ENCODE measurements at regions not wholly inside any gene's neighbourhood (a gene's known extent, or its start where the extent isn't known, plus 50 kb on each side); places are given as distances from the start of the nearest gene placed in this dataset.
A peak's percentile ranks its signal among the peaks of the same experiment; 100 is the strongest.

DNA sequence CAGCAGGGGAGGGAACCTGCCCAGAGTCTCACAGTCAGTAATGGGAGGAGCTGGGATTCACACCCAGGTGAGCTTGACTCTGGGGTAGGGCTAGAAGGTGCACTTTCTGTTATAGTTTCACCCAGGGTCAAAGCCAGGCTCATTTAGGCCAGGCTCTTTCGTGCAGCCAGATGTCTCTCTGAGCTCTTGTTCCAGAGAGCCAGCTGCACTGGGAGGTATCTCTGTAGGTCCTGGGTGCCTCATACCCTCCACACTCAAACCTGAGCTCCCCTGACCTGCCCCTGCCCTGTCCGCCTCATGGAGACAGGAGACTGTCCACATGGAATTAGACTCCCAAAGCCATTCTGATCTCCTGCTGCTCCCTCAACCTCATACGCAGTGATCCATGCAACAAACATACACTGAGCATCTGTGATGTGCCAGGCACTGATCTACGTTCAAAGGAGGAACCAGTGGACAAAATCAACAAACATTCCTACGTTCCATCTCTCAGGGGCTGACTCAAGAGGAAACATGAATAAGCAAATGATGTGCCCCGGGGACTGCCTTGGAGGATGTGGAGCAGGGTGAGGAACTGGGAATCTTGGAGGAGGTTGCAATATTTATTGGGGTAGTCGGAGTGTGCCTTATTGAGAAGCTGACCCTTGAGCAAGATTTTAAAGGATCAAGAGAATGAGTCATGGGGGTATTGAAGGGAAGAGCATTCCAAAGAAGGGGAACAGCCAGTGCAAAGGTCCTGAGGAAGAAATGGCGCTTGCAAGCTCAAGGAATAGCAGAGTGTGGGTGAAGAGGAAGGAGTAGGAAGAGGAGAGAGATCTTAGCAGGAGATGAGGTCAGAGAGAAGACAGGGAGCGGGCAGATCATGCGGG is 71.3 kb upstream of the TOX2 start:
- DNase-seq: no peak

GRCh38 chr20:43842126-43843020 is 72.3 kb upstream of the TOX2 start:
- no peak for DNase-seq
- H3K27me3 ChIP-seq (ENCODE audit: control insufficient read depth, insufficient read depth, low read length): no peaks in the 10 kb centered on the region

More for the DNA sequence above, 71.3 kb upstream of the TOX2 start:
- Histone ChIP-seq H3K27me3 (ENCODE audit: control insufficient read depth, insufficient read depth, low read length) (no peaks in the 10 kb centered on the region), H3K36me3 (replicated peaks; ENCODE audit: control insufficient read depth, insufficient read depth, low read length) (no peaks in the 10 kb centered on the region), H3K4me3 (ENCODE audit: insufficient read depth, low read depth, low read length) (no peak overlapping the region)

GRCh38 chr20:43840382-43841070 is 74.1 kb upstream of the TOX2 start:
- no peaks in the 10 kb centered on the region for H3K27me3 ChIP-seq (ENCODE audit: control insufficient read depth, insufficient read depth, low read length)
- no peaks in the 10 kb centered on the region for H3K36me3 ChIP-seq (replicated peaks; ENCODE audit: control insufficient read depth, insufficient read depth, low read length)
- H3K4me3 ChIP-seq (ENCODE audit: insufficient read depth, low read depth, low read length): no peak overlapping the region
- DNase-seq: peak; percentile 85

More at GRCh38 chr20:43842126-43843020, 72.3 kb upstream of the TOX2 start:
- H3K36me3 ChIP-seq (replicated peaks; ENCODE audit: control insufficient read depth, insufficient read depth, low read length): no peaks in the 10 kb centered on the region
- no peak overlapping the region for H3K4me3 ChIP-seq (ENCODE audit: insufficient read depth, low read depth, low read length)

- no peak for DNase-seq
Measured at GRCh38 chr20:43839793-43840199, 74.9 kb upstream of the TOX2 start.

GRCh38 chr20:43838703-43839060 is 76.0 kb upstream of the TOX2 start:
- no peak for DNase-seq
- Histone ChIP-seq H3K27me3 (ENCODE audit: control insufficient read depth, insufficient read depth, low read length) (no peaks in the 10 kb centered on the region), H3K36me3 (replicated peaks; ENCODE audit: control insufficient read depth, insufficient read depth, low read length) (no peaks in the 10 kb centered on the region), H3K4me3 (ENCODE audit: insufficient read depth, low read depth, low read length) (no peak overlapping the region)

More at GRCh38 chr20:43839793-43840199, 74.9 kb upstream of the TOX2 start:
- H3K27me3 ChIP-seq (ENCODE audit: control insufficient read depth, insufficient read depth, low read length): no peaks in the 10 kb centered on the region
- H3K36me3 ChIP-seq (replicated peaks; ENCODE audit: control insufficient read depth, insufficient read depth, low read length): no peaks in the 10 kb centered on the region
- H3K4me3 ChIP-seq (ENCODE audit: insufficient read depth, low read depth, low read length): no peak overlapping the region

GRCh38 chr20:43837856-43838702 is 76.6 kb upstream of the TOX2 start:
- Histone ChIP-seq H3K36me3 (replicated peaks; ENCODE audit: control insufficient read depth, insufficient read depth, low read length) (no peaks in the 10 kb centered on the region), H3K4me3 (ENCODE audit: insufficient read depth, low read depth, low read length) (no peak overlapping the region), H3K27me3 (ENCODE audit: control insufficient read depth, insufficient read depth, low read length) (no peaks in the 10 kb centered on the region)
- no peak for DNase-seq

DNA sequence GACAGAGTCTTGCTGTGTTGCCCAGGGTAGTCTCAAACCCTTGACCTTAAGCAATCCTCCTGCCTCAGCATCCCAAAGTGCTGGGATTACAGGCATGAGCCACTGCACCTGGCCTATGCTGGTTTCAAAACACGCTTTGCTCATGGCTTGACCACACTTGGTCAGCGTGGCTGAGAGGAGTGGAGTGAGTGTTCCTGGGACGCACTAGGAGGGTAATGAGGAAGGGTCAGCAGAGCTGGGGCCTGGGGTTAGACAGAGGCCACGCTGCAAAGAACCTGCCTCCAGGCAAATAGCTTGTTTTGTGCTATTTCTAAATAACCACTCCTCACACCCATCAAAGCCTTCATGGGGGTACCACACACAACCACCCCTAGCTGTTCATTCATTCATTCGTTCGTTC is 77.9 kb upstream of the TOX2 start:
- Histone ChIP-seq H3K36me3 (replicated peaks; ENCODE audit: control insufficient read depth, insufficient read depth, low read length) (no peaks in the 10 kb centered on the region), H3K4me3 (ENCODE audit: insufficient read depth, low read depth, low read length) (no peak overlapping the region), H3K27me3 (ENCODE audit: control insufficient read depth, insufficient read depth, low read length) (no peaks in the 10 kb centered on the region)
- no peak for DNase-seq

DNA sequence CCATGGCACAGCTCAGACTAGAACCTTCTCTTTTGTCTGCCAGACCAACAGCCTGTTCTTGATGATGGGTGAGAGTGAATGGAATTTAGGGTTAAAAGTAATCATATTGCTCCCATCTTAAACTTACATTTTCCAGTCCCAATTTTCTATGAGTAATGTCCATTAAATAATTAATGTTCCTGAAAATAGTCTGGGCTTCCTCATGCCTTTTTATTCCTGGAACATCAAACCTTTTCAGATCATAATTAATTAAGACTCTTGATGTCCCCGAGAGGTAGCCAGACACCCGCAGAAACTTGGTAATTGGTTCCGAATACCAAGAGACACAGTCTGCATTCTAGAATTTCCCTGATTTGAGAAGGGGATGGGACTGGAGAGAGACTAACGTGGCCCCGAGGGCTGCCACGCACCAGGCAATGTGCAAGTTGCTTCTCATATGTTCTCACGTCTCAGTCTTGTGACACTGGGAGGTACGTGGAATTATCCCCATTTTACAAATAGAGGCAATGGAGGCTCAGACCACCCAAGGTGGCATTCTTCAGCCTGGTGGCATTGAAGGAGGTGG is 78.6 kb upstream of the TOX2 start:
- Histone ChIP-seq H3K27me3 (ENCODE audit: control insufficient read depth, insufficient read depth, low read length) (no peaks in the 10 kb centered on the region), H3K4me3 (ENCODE audit: insufficient read depth, low read depth, low read length) (no peak overlapping the region), H3K36me3 (replicated peaks; ENCODE audit: control insufficient read depth, insufficient read depth, low read length) (no peaks in the 10 kb centered on the region)
- DNase-seq: no peak

GRCh38 chr20:43833511-43834395 is 80.9 kb upstream of the TOX2 start:
- H3K36me3 ChIP-seq (replicated peaks; ENCODE audit: control insufficient read depth, insufficient read depth, low read length): no peaks in the 10 kb centered on the region
- H3K27me3 ChIP-seq (ENCODE audit: control insufficient read depth, insufficient read depth, low read length): no peaks in the 10 kb centered on the region
- DNase-seq: no peak
- H3K4me3 ChIP-seq (ENCODE audit: insufficient read depth, low read depth, low read length): no peak overlapping the region

GRCh38 chr20:43832961-43833360 is 81.7 kb upstream of the TOX2 start:
- no peak for DNase-seq
- Histone ChIP-seq H3K36me3 (replicated peaks; ENCODE audit: control insufficient read depth, insufficient read depth, low read length) (no peaks in the 10 kb centered on the region), H3K27me3 (ENCODE audit: control insufficient read depth, insufficient read depth, low read length) (no peaks in the 10 kb centered on the region), H3K4me3 (ENCODE audit: insufficient read depth, low read depth, low read length) (no peak overlapping the region)

DNA sequence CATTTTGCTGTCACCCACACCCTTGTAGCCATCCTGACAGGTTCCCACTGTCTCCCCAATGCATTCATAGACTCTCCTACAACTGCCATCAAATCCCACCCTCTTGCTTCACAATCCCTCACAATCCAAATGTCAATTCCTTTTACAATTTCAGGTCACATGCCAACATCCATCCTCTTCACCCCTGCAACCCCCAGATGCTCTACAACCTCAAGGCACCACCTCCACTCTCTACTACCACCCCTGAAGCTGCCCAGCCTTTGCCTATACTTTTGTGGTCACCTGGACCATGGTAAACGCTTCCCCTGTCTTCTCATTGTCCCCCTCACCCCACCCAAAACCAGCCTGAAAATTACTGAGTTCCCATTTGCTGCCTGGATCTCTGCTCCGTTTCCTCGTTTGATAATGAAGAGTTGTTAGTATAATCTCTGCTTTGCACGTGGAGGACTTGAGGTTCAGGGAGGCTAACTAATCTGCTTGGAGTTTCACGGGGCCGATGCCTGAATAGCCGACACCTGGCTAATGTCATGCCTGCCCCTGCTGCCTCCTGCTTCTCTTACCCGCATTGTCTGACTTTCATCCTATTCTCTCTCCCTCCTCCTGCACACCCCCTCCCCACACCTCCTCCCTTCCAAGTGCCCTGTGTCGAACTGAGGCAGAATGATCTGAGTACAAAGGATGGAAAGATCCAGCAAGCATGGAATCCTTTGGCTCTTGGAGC is 82.4 kb upstream of the TOX2 start:
- no peaks in the 10 kb centered on the region for H3K36me3 ChIP-seq (replicated peaks; ENCODE audit: control insufficient read depth, insufficient read depth, low read length)

GRCh38 chr20:43831481-43832065 is 83.1 kb upstream of the TOX2 start:
- Histone ChIP-seq H3K27me3 (ENCODE audit: control insufficient read depth, insufficient read depth, low read length) (no peaks in the 10 kb centered on the region), H3K36me3 (replicated peaks; ENCODE audit: control insufficient read depth, insufficient read depth, low read length) (no peaks in the 10 kb centered on the region), H3K4me3 (ENCODE audit: insufficient read depth, low read depth, low read length) (no peak overlapping the region)
- no peak for DNase-seq

More for the DNA sequence above, 82.4 kb upstream of the TOX2 start:
- no peak overlapping the region for H3K4me3 ChIP-seq (ENCODE audit: insufficient read depth, low read depth, low read length)
- DNase-seq: no peak
- H3K27me3 ChIP-seq (ENCODE audit: control insufficient read depth, insufficient read depth, low read length): no peaks in the 10 kb centered on the region

Measured in H7 (cell line).